ENCODE measurements at regions not wholly inside any gene's neighbourhood (a gene's known extent, or its start where the extent isn't known, plus 50 kb on each side); places are given as distances from the start of the nearest gene placed in this dataset.

GRCh38 chr4:19514276-19515070 lies 737.2 kb upstream of the SLIT2 start:
- intact Hi-C loops (cut with DNase I) = no loop called here
- no peaks in the 10 kb centered on the region for H3K9me3 ChIP-seq
- H3K36me3 ChIP-seq = no peaks in the 10 kb centered on the region
- no peak for ATAC-seq
- no peak overlapping the region for H3K4me3 ChIP-seq
- WGBS, 4 donors = 85 to 93% (median 91%) methylated on average over 1 of the region's 1 CpG
- no peak overlapping the region for H3K27ac ChIP-seq
- TF ChIP-seq POLR2A (IDR thresholded peaks at IDR 0.05) = no peak
- no peak for DNase-seq
- no peaks in the 10 kb centered on the region for H3K4me1 ChIP-seq
- H3K27me3 ChIP-seq = no peaks in the 10 kb centered on the region

GRCh38 chr4:19512086-19512485 lies 739.6 kb upstream of the SLIT2 start:
- Histone ChIP-seq H3K4me1 (no peaks in the 10 kb centered on the region), H3K27ac (no peak overlapping the region), H3K27me3 (no peaks in the 10 kb centered on the region), H3K9me3 (no peaks in the 10 kb centered on the region), H3K36me3 (no peaks in the 10 kb centered on the region), H3K4me3 (no peak overlapping the region)
- TF ChIP-seq CTCF (IDR thresholded peaks at IDR 0.05) (no peak), POLR2A (IDR thresholded peaks at IDR 0.05) (no peak)
- intact Hi-C loops (cut with DNase I) = no loop called here
- 73 to 76% (median 74%) methylated on average over 1 of the region's 1 CpG for WGBS, 4 donors
- DNase-seq (no peak), ATAC-seq (no peak)

- intact Hi-C loops (cut with DNase I) = no loop called here
- H3K9me3 ChIP-seq = no peaks in the 10 kb centered on the region
Observed at GRCh38 chr4:19510993-19511392, 740.7 kb upstream of the SLIT2 start.

GRCh38 chr4:19508442-19508841 lies 743.3 kb upstream of the SLIT2 start:
- no peak overlapping the region for H3K27ac ChIP-seq
- H3K9me3 ChIP-seq = no peaks in the 10 kb centered on the region
- no peaks in the 10 kb centered on the region for H3K27me3 ChIP-seq
- 83 to 91% (median 86%) methylated on average over 4 of the region's 4 CpGs for WGBS, 4 donors
- H3K36me3 ChIP-seq = no peaks in the 10 kb centered on the region
- no peak overlapping the region for H3K4me3 ChIP-seq
- no peaks in the 10 kb centered on the region for H3K4me1 ChIP-seq
- no peak for TF ChIP-seq CTCF (IDR thresholded peaks at IDR 0.05)
- TF ChIP-seq POLR2A (IDR thresholded peaks at IDR 0.05) = no peak
- no peak for ATAC-seq
- intact Hi-C loops (cut with DNase I) = no loop called here
- no peak for DNase-seq

More at GRCh38 chr4:19510993-19511392, 740.7 kb upstream of the SLIT2 start:
- ATAC-seq (no peak), DNase-seq (no peak)
- Histone ChIP-seq H3K4me3 (no peak overlapping the region), H3K27me3 (no peaks in the 10 kb centered on the region), H3K36me3 (no peaks in the 10 kb centered on the region), H3K4me1 (no peaks in the 10 kb centered on the region), H3K27ac (no peak overlapping the region)
- no peak for TF ChIP-seq POLR2A (IDR thresholded peaks at IDR 0.05)

- no peak for DNase-seq
- Histone ChIP-seq H3K4me1 (no peaks in the 10 kb centered on the region), H3K36me3 (no peaks in the 10 kb centered on the region), H3K27ac (no peak overlapping the region), H3K9me3 (no peaks in the 10 kb centered on the region), H3K27me3 (no peaks in the 10 kb centered on the region), H3K4me3 (no peak overlapping the region)
- intact Hi-C loops (cut with DNase I) = no loop called here
- ATAC-seq = no peak
- no peak for TF ChIP-seq POLR2A (IDR thresholded peaks at IDR 0.05)
- no peak for TF ChIP-seq CTCF (IDR thresholded peaks at IDR 0.05)
Observed at GRCh38 chr4:19497705-19498104, 754.0 kb upstream of the SLIT2 start.

Data from heart left ventricle (tissue), 16 donors.